IMR-90 (cell line): ENCODE measurements at regions not wholly inside any gene's neighbourhood (a gene's known extent, or its start where the extent isn't known, plus 50 kb on each side); places are given as distances from the start of the nearest gene placed in this dataset.

ENCODE experiments used
- ATAC-seq: fragments of 200-7000 bp; cut with Tn5 transposase; 2 replicates; pipeline ENCODE4 v1.9.1; 2020; ENCODE audit warnings: low read depth, mild to moderate bottlenecking, moderate library complexity
- BruUV-seq: library from RNA; stranded (reverse); fragments of 400-500 nt; replicated peaks from 2 replicates; lab custom pipeline; 2021; lab: Mats Ljungman, UMichigan
- CTCF ChIA-PET: fragments of 300-600 bp; formaldehyde crosslinking; extraction: SDS; loops from one replicate; lab custom pipeline; 2021; ENCODE audit warnings: antibody characterized with exemption; lab: Yijun Ruan, JAX
- POLR2A ChIA-PET: fragments of 300-600 bp; sonication (Branson Sonifier 250); formaldehyde crosslinking; loops from one replicate; lab custom pipeline; 2022; ENCODE audit warnings: antibody characterized with exemption; ENCODE audit not compliant: unreplicated experiment; lab: Charles Lee
- DNase-seq: peaks from one replicate; pipeline ENCODE4 v3.0.0; 2013
- H2AFZ ChIP-seq: replicated peaks from 2 replicates; pipeline ENCODE3; 2013; ENCODE audit warnings: low read length, mild to moderate bottlenecking; ENCODE audit not compliant: poor library complexity
- H2AK5ac ChIP-seq: 2 replicates; pipeline ENCODE4 v1.6.1; 2013; ENCODE audit warnings: low read depth, low read length, inconsistent platforms
- H2AK9ac ChIP-seq: replicated peaks from 2 replicates; pipeline ENCODE3; 2013; ENCODE audit warnings: mild to moderate bottlenecking, low read depth, low read length, moderate library complexity; ENCODE audit not compliant: poor library complexity
- H2BK120ac ChIP-seq: 2 replicates; pipeline ENCODE4 v1.6.1; 2013; ENCODE audit warnings: low read depth, low read length, inconsistent platforms
- H2BK15ac ChIP-seq: 3 replicates; pipeline ENCODE4 v1.6.1; 2013; ENCODE audit warnings: low read depth, low read length, inconsistent platforms
- H2BK20ac ChIP-seq: 2 replicates; pipeline ENCODE4 v1.6.1; 2013; ENCODE audit warnings: low read depth, mild to moderate bottlenecking, inconsistent platforms, low read length, moderate library complexity
- H2BK5ac ChIP-seq: 2 replicates; pipeline ENCODE4 v1.6.1; 2013; ENCODE audit warnings: mild to moderate bottlenecking, low read depth, low read length, inconsistent platforms; ENCODE audit not compliant: poor library complexity, severe bottlenecking
- H3K14ac ChIP-seq: replicated peaks from 2 replicates; pipeline ENCODE4 v1.6.1; 2013; ENCODE audit warnings: low read depth, low read length, inconsistent platforms
- H3K18ac ChIP-seq: 2 replicates; pipeline ENCODE4 v1.6.1; 2013; ENCODE audit warnings: low read depth, low read length, control low read depth
- H3K23ac ChIP-seq: 2 replicates; pipeline ENCODE4 v1.6.1; 2013; ENCODE audit warnings: low read depth, low read length, inconsistent platforms
- H3K27ac ChIP-seq: 2 replicates; pipeline ENCODE4 v1.5.1; 2013; ENCODE audit warnings: mild to moderate bottlenecking, control low read depth, low read length; ENCODE audit not compliant: insufficient read depth
- H3K27me3 ChIP-seq: 2 replicates; pipeline ENCODE4 v1.6.1; 2013; ENCODE audit warnings: low read length; ENCODE audit not compliant: control insufficient read depth, insufficient read depth
- H3K36me3 ChIP-seq: 2 replicates; pipeline ENCODE4 v1.6.1; 2013; ENCODE audit warnings: low read length, mixed read lengths; ENCODE audit not compliant: control insufficient read depth, insufficient read depth
- H3K4ac ChIP-seq: 2 replicates; pipeline ENCODE4 v1.6.1; 2013; ENCODE audit warnings: low read depth, low read length, inconsistent platforms
- H3K4me1 ChIP-seq: 2 replicates; pipeline ENCODE4 v1.6.1; 2013; ENCODE audit warnings: low read length, mixed read lengths; ENCODE audit not compliant: control insufficient read depth, insufficient read depth
- H3K4me2 ChIP-seq: 2 replicates; pipeline ENCODE4 v1.6.1; 2013; ENCODE audit warnings: low read depth, mild to moderate bottlenecking, control low read depth, low read length, moderate library complexity
- H3K4me3 ChIP-seq: 2 replicates; pipeline ENCODE4 v1.5.1; 2013; ENCODE audit warnings: low read depth, mild to moderate bottlenecking, control low read depth, low read length, moderate library complexity; ENCODE audit not compliant: insufficient read depth
- H3K56ac ChIP-seq: 2 replicates; pipeline ENCODE4 v1.6.1; 2013; ENCODE audit warnings: low read length, inconsistent platforms; ENCODE audit not compliant: insufficient read depth; ENCODE audit errors: extremely low read depth
- H3K79me1 ChIP-seq, 2 experiments: 2 replicates each; pipeline ENCODE4 v1.6.1; 2013; ENCODE audit warnings: low read length in 2 of 2, inconsistent platforms in 1 of 2, low read depth in 1 of 2
- H3K9ac ChIP-seq: 2 replicates; pipeline ENCODE4 v1.6.1; 2013; ENCODE audit warnings: low read depth, low read length, control low read depth
- H3K9me1 ChIP-seq: 2 replicates; pipeline ENCODE4 v1.6.1; 2013; ENCODE audit warnings: low read length, inconsistent platforms; ENCODE audit not compliant: insufficient read depth
- H3K9me3 ChIP-seq: 2 replicates; pipeline ENCODE4 v1.6.1; 2013; ENCODE audit warnings: low read length; ENCODE audit not compliant: control insufficient read depth, insufficient read depth
- H4K20me1 ChIP-seq: 2 replicates; pipeline ENCODE4 v1.6.1; 2013; ENCODE audit warnings: low read length, inconsistent platforms; ENCODE audit not compliant: insufficient read depth
- H4K5ac ChIP-seq: 2 replicates; pipeline ENCODE4 v1.6.1; 2013; ENCODE audit warnings: mild to moderate bottlenecking, low read depth, low read length, control low read depth
- H4K8ac ChIP-seq, 2 experiments: 2 replicates each; pipeline ENCODE4 v1.6.1; 2013; ENCODE audit warnings: low read depth in 2 of 2, low read length in 2 of 2, control low read depth in 1 of 2, inconsistent platforms in 1 of 2
- H4K91ac ChIP-seq: 2 replicates; pipeline ENCODE4 v1.6.1; 2013; ENCODE audit warnings: low read depth, low read length, inconsistent platforms; ENCODE audit not compliant: insufficient read depth
- BHLHE40 ChIP-seq: fragments of 150-350 bp; IDR thresholded peaks from 2 replicates; pipeline ENCODE4 v1.6.1; 2016; ENCODE audit warnings: mild to moderate bottlenecking, low read depth, low read length
- CEBPB ChIP-seq: IDR thresholded peaks from 2 replicates; pipeline ENCODE4 v1.6.1; 2012; ENCODE audit warnings: low read depth, low read length, improper control_type of control experiment
- CHD1 ChIP-seq: IDR thresholded peaks from 2 replicates; pipeline ENCODE4 v1.6.1; 2012; ENCODE audit warnings: low read depth, low read length, improper control_type of control experiment
- CTCF ChIP-seq: conservative IDR thresholded peaks from 2 replicates; pipeline ENCODE4 v1.5.1; 2012; ENCODE audit warnings: mild to moderate bottlenecking, low read depth, low read length, improper control_type of control experiment
- ELK1 ChIP-seq: fragments of 150-350 bp; IDR thresholded peaks from 2 replicates; pipeline ENCODE4 v1.6.1; 2016; ENCODE audit warnings: low read depth, mild to moderate bottlenecking, low read length, moderate library complexity, borderline replicate concordance
- FOS ChIP-seq: fragments of 150-350 bp; IDR thresholded peaks from 2 replicates; pipeline ENCODE4 v1.6.1; 2016; ENCODE audit warnings: low read depth, low read length
- MAFK ChIP-seq: IDR thresholded peaks from 2 replicates; pipeline ENCODE4 v1.6.1; 2012; ENCODE audit warnings: low read depth, low read length, improper control_type of control experiment
- MAZ ChIP-seq: IDR thresholded peaks from 2 replicates; pipeline ENCODE4 v1.6.1; 2012; ENCODE audit warnings: low read depth, mild to moderate bottlenecking, low read length, improper control_type of control experiment, moderate library complexity, borderline replicate concordance
- MXI1 ChIP-seq: IDR thresholded peaks from 2 replicates; pipeline ENCODE4 v1.6.1; 2012; ENCODE audit warnings: low read depth, mild to moderate bottlenecking, low read length, moderate library complexity, borderline replicate concordance
- NFE2L2 ChIP-seq: fragments of 150-350 bp; IDR thresholded peaks from 2 replicates; pipeline ENCODE4 v1.6.1; 2016; ENCODE audit warnings: low read depth, mild to moderate bottlenecking, low read length
- POLR2A ChIP-seq: IDR thresholded peaks from 2 replicates; pipeline ENCODE4 v1.6.1; 2012; ENCODE audit warnings: mild to moderate bottlenecking, low read depth, low read length
- RAD21 ChIP-seq: IDR thresholded peaks from 2 replicates; pipeline ENCODE4 v1.6.1; 2012; ENCODE audit warnings: low read length, improper control_type of control experiment
- RCOR1 ChIP-seq: IDR thresholded peaks from 2 replicates; pipeline ENCODE4 v1.6.1; 2012; ENCODE audit warnings: mild to moderate bottlenecking, low read length, improper control_type of control experiment; ENCODE audit not compliant: insufficient replicate concordance
- RFX5 ChIP-seq: IDR thresholded peaks from 2 replicates; pipeline ENCODE4 v1.8.0; 2012; ENCODE audit warnings: low read depth, mild to moderate bottlenecking, low read length, moderate library complexity
- SMC3 ChIP-seq: fragments of 150-350 bp; IDR thresholded peaks from 2 replicates; pipeline ENCODE4 v1.6.1; 2016; ENCODE audit warnings: low read depth, mild to moderate bottlenecking, antibody characterized with exemption, low read length, moderate library complexity
- USF2 ChIP-seq: fragments of 150-350 bp; IDR thresholded peaks from 2 replicates; pipeline ENCODE4 v1.6.1; 2017; ENCODE audit warnings: mild to moderate bottlenecking, antibody characterized with exemption, low read length, low read depth
- WGBS, 2 experiments: methylation state at CpG; one replicate each; pipeline versions ENCODE4 v1.1.5 to v1.1.7; 2013; ENCODE audit warnings: missing lambda C conversion rate in 2 of 2; ENCODE audit not compliant: insufficient read length in 1 of 2; ENCODE audit errors: extremely low coverage in 2 of 2; 5-methylcytosine and 5-hydroxymethylcytosine counted together
- dilution Hi-C: fragments of 300-500 bp; cut with HindIII; formaldehyde crosslinking; loops from one replicate; pipeline ENCODE4 v1.14.3; 2018; ENCODE audit warnings: low sequenced_read_pairs; ENCODE audit not compliant: unreplicated experiment
- in situ Hi-C: fragments of 300-500 bp; cut with MboI; formaldehyde crosslinking; loops from 3 replicates; pipeline ENCODE4 v1.14.3; 2019; ENCODE audit warnings: low sequenced_read_pairs, inconsistent platforms, mixed read lengths
- intact Hi-C: fragments of 100-400 bp; cut with micrococcal nuclease; formaldehyde crosslinking; loops from 2 replicates; pipeline ENCODE4 v1.10.0; 2022

GRCh38 chr7:125908711-125909110, 979.1 kb upstream of the POT1 start:
- Histone ChIP-seq H2BK120ac (no peak overlapping the region), H4K20me1 (no peaks in the 10 kb centered on the region), H3K4me2 (no peak overlapping the region), H2AFZ (no peak overlapping the region), H2AK9ac (no peak overlapping the region), H3K9ac (no peak overlapping the region), H3K14ac (no peak overlapping the region), H2AK5ac (no peak overlapping the region), H3K27ac (no peak overlapping the region), H3K9me1 (no peaks in the 10 kb centered on the region), H3K27me3 (no peaks in the 10 kb centered on the region), H3K4me3 (no peak overlapping the region), H3K9me3 (no peaks in the 10 kb centered on the region), H3K79me1 (no peaks in the 10 kb centered on the region), H3K4ac (no peak overlapping the region), H3K36me3 (no peaks in the 10 kb centered on the region), H3K23ac (no peak overlapping the region), H4K91ac (no peak overlapping the region), H3K18ac (no peak overlapping the region), H4K8ac (no peak overlapping the region), H2BK5ac (no peak overlapping the region), H4K5ac (no peak overlapping the region), H3K4me1 (no peaks in the 10 kb centered on the region), H3K56ac (no peak overlapping the region), H2BK20ac (no peak overlapping the region), H2BK15ac (no peak overlapping the region)
- BruUV-seq = no TSS peak
- intact Hi-C loops = no loop called here
- CTCF ChIA-PET = no interaction called here
- DNase-seq = no peak
- POLR2A ChIA-PET = no interaction called here
- no peak for ATAC-seq
- dilution Hi-C loops = no loop called here
- TF ChIP-seq RAD21 (no peak), RCOR1 (no peak), MXI1 (no peak), POLR2A (no peak), BHLHE40 (no peak), ELK1 (no peak), SMC3 (no peak), USF2 (no peak), RFX5 (no peak), NFE2L2 (no peak), MAZ (no peak), CTCF (no peak), CHD1 (no peak), MAFK (no peak), FOS (no peak), CEBPB (no peak)
- 80% methylated on average over 1 of the region's 2 CpGs; no CpG with 5 or more reads in 1 of the 2 experiments for WGBS, 2 experiments
- in situ Hi-C loops = no loop called here
